Neural cell (in vitro differentiated cells): ENCODE measurements at regions not wholly inside any gene's neighbourhood (a gene's known extent, or its start where the extent isn't known, plus 50 kb on each side); places are given as distances from the start of the nearest gene placed in this dataset.

Source experiments
- H2AFZ ChIP-seq: fragments of 200-600, 300-800 bp; sonication (generic), shearing (Covaris generic); 2 replicates; pipeline ENCODE4 v1.6.0; 2014; ENCODE audit warnings: low read depth, mild to moderate bottlenecking, antibody characterized with exemption, low read length, moderate library complexity
- H3F3A ChIP-seq: fragments of 200-600 bp; shearing (Covaris generic); 2 replicates; pipeline ENCODE4 v1.6.1; 2016; ENCODE audit warnings: mild to moderate bottlenecking, moderate library complexity, mixed read lengths, antibody characterized with exemption, low read length; ENCODE audit not compliant: insufficient read depth, poor library complexity, severe bottlenecking
- H3K27ac ChIP-seq: fragments of 200-600, 300-800 bp; sonication (generic), shearing (Covaris generic); 2 replicates; pipeline ENCODE4 v1.5.1; 2014; ENCODE audit warnings: mild to moderate bottlenecking, low read length, moderate library complexity
- H3K27me3 ChIP-seq: fragments of 300-800, 200-600 bp; sonication (generic), shearing (Covaris generic); 2 replicates; pipeline ENCODE4 v1.6.0; 2014; ENCODE audit warnings: mild to moderate bottlenecking, low read depth, low read length, moderate library complexity; ENCODE audit not compliant: insufficient read depth
- H3K36me3 ChIP-seq: fragments of 300-800, 200-600 bp; sonication (generic), shearing (Covaris generic); 2 replicates; pipeline ENCODE4 v1.5.1; 2014; ENCODE audit warnings: mild to moderate bottlenecking, antibody characterized with exemption, low read length, moderate library complexity; ENCODE audit not compliant: insufficient read depth
- H3K4me2 ChIP-seq: fragments of 300-800, 200-600 bp; sonication (generic), shearing (Covaris generic); 2 replicates; pipeline ENCODE4 v1.6.0; 2014; ENCODE audit warnings: mild to moderate bottlenecking, low read length
- H3K4me3 ChIP-seq: fragments of 300-800, 200-600 bp; sonication (generic), shearing (Covaris generic); 2 replicates; pipeline ENCODE4 v1.5.1; 2014; ENCODE audit warnings: mild to moderate bottlenecking, low read length, moderate library complexity
- H3K79me2 ChIP-seq: fragments of 200-600 bp; shearing (Covaris generic); replicated peaks from 2 replicates; pipeline ENCODE4 v1.6.0; 2014; ENCODE audit warnings: mild to moderate bottlenecking, low read length, moderate library complexity; ENCODE audit not compliant: insufficient read depth
- H3K9ac ChIP-seq: fragments of 300-800, 200-600 bp; sonication (generic), shearing (Covaris generic); 2 replicates; pipeline ENCODE4 v1.6.1; 2016; ENCODE audit warnings: mild to moderate bottlenecking, low read length, mixed read lengths
- H3K9me2 ChIP-seq: fragments of 200-600 bp; shearing (Covaris generic); 2 replicates; pipeline ENCODE4 v1.6.1; 2016; ENCODE audit warnings: mild to moderate bottlenecking, low read length, mixed read lengths; ENCODE audit not compliant: insufficient read depth
- H3K9me3 ChIP-seq: fragments of 200-600, 300-800 bp; sonication (generic), shearing (Covaris generic); 2 replicates; pipeline ENCODE4 v1.6.1; 2016; ENCODE audit warnings: mild to moderate bottlenecking, mixed run types, low read length, moderate library complexity, mixed read lengths
- H4K20me1 ChIP-seq: fragments of 200-600 bp; shearing (Covaris generic); 2 replicates; pipeline ENCODE4 v1.6.1; 2016; ENCODE audit warnings: mild to moderate bottlenecking, mixed run types; ENCODE audit not compliant: insufficient read depth
- EP300 ChIP-seq: fragments of 450-650 bp; conservative IDR thresholded peaks from 2 replicates; pipeline ENCODE4 v1.6.1; 2014; ENCODE audit warnings: antibody characterized with exemption, mild to moderate bottlenecking, moderate library complexity; ENCODE audit not compliant: poor library complexity, severe bottlenecking
- EZH2 ChIP-seq: fragments of 200-600, 300-800 bp; shearing (Covaris generic), sonication (generic); IDR thresholded peaks from 2 replicates; pipeline ENCODE4 v1.6.1; 2014; ENCODE audit warnings: antibody characterized with exemption, low read length, borderline replicate concordance, mild to moderate bottlenecking; ENCODE audit not compliant: insufficient read depth, poor library complexity, severe bottlenecking
- MXI1 ChIP-seq: fragments of 450-650 bp; conservative IDR thresholded peaks from 2 replicates; pipeline ENCODE4 v1.6.1; 2014; ENCODE audit warnings: antibody characterized with exemption, mild to moderate bottlenecking; ENCODE audit not compliant: poor library complexity, severe bottlenecking
- RAD21 ChIP-seq: fragments of 450-650 bp; conservative IDR thresholded peaks from 2 replicates; pipeline ENCODE4 v1.6.1; 2014; ENCODE audit warnings: antibody characterized with exemption, mild to moderate bottlenecking, moderate library complexity
- SMC3 ChIP-seq: fragments of 450-650 bp; conservative IDR thresholded peaks from 2 replicates; pipeline ENCODE4 v1.6.1; 2014; ENCODE audit warnings: antibody characterized with exemption, mild to moderate bottlenecking, moderate library complexity; ENCODE audit not compliant: poor library complexity
- TF ChIP-seq, protein P1 (sequence below): fragments of 450-650 bp; IDR thresholded peaks from 2 replicates; pipeline ENCODE4 v1.5.1; 2014; ENCODE audit warnings: antibody characterized with exemption, mild to moderate bottlenecking, moderate library complexity; ENCODE audit not compliant: poor library complexity, severe bottlenecking
- TF ChIP-seq, protein P2 (sequence below): IDR thresholded peaks from 2 replicates; pipeline ENCODE4 v1.6.1; 2012; ENCODE audit warnings: borderline replicate concordance

DNA sequence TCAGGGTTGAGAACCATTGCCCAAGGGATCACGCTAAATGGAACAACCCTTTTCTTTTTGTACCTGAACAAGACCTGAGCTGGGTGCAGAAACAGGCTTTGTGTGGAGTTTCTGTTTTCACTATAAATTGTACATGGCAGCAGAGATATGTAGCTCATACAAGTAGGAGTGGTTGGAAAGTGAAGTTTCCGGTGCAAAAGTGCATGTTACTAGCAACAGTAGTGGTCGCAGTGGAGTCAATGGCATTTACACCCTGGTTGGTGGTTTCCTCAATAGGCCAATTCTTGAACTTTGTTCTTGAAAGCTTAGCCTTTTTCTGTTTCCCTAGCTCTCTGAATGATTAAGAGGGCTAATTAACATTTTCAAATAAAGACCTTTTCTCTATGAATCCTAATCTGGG is 170.7 kb downstream of the NEBL start:
- Histone ChIP-seq H3K9me3 (peaks cover under 1% of the 10 kb centered on the region), H3K9me2 (no peaks in the 10 kb centered on the region), H3K79me2 (no peaks in the 10 kb centered on the region), H3K4me3 (no peak overlapping the region), H3F3A (no peaks in the 10 kb centered on the region), H4K20me1 (no peaks in the 10 kb centered on the region), H3K36me3 (no peaks in the 10 kb centered on the region), H2AFZ (no peak overlapping the region), H3K4me2 (no peak overlapping the region), H3K9ac (no peak overlapping the region), H3K27ac (no peak overlapping the region), H3K27me3 (no peaks in the 10 kb centered on the region)
- no peak for TF ChIP-seq EZH2
- TF ChIP-seq, protein P1, sequence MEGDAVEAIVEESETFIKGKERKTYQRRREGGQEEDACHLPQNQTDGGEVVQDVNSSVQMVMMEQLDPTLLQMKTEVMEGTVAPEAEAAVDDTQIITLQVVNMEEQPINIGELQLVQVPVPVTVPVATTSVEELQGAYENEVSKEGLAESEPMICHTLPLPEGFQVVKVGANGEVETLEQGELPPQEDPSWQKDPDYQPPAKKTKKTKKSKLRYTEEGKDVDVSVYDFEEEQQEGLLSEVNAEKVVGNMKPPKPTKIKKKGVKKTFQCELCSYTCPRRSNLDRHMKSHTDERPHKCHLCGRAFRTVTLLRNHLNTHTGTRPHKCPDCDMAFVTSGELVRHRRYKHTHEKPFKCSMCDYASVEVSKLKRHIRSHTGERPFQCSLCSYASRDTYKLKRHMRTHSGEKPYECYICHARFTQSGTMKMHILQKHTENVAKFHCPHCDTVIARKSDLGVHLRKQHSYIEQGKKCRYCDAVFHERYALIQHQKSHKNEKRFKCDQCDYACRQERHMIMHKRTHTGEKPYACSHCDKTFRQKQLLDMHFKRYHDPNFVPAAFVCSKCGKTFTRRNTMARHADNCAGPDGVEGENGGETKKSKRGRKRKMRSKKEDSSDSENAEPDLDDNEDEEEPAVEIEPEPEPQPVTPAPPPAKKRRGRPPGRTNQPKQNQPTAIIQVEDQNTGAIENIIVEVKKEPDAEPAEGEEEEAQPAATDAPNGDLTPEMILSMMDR, result no peak
- no peak for TF ChIP-seq MXI1
- TF ChIP-seq, protein P2, sequence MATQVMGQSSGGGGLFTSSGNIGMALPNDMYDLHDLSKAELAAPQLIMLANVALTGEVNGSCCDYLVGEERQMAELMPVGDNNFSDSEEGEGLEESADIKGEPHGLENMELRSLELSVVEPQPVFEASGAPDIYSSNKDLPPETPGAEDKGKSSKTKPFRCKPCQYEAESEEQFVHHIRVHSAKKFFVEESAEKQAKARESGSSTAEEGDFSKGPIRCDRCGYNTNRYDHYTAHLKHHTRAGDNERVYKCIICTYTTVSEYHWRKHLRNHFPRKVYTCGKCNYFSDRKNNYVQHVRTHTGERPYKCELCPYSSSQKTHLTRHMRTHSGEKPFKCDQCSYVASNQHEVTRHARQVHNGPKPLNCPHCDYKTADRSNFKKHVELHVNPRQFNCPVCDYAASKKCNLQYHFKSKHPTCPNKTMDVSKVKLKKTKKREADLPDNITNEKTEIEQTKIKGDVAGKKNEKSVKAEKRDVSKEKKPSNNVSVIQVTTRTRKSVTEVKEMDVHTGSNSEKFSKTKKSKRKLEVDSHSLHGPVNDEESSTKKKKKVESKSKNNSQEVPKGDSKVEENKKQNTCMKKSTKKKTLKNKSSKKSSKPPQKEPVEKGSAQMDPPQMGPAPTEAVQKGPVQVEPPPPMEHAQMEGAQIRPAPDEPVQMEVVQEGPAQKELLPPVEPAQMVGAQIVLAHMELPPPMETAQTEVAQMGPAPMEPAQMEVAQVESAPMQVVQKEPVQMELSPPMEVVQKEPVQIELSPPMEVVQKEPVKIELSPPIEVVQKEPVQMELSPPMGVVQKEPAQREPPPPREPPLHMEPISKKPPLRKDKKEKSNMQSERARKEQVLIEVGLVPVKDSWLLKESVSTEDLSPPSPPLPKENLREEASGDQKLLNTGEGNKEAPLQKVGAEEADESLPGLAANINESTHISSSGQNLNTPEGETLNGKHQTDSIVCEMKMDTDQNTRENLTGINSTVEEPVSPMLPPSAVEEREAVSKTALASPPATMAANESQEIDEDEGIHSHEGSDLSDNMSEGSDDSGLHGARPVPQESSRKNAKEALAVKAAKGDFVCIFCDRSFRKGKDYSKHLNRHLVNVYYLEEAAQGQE, result no peak
- no peak for TF ChIP-seq SMC3

DNA sequence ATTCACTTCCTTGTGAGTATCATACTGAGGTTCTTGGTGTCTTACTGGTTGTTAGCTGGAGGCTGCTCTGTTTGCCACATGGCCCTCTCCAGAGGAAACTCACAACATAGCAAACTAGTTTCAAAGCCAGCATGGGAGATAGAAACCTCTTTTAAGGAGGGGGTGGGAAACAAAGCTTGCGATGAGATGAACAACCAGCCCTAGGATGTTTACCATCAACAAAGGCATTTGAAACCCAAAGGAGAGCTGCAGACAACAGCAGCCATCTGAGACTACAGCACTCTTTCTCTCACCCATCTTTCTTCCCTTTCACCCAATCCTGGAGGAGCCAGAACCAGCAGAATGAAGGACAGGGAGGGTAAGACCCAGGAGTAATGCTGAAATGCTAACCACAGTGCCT is 182.1 kb downstream of the NEBL start:
- no peaks in the 10 kb centered on the region for H3K9me3 ChIP-seq
- no peaks in the 10 kb centered on the region for H4K20me1 ChIP-seq
- H3K79me2 ChIP-seq, result no peaks in the 10 kb centered on the region
- no peak overlapping the region for H3K9ac ChIP-seq
- H3K4me3 ChIP-seq, result no peak overlapping the region
- TF ChIP-seq, protein P2, result no peak
- TF ChIP-seq SMC3, result no peak
- TF ChIP-seq, protein P1, result no peak
- TF ChIP-seq RAD21, result no peak
- TF ChIP-seq EP300, result no peak
- TF ChIP-seq MXI1, result no peak
- no peak for TF ChIP-seq EZH2
- no peaks in the 10 kb centered on the region for H3K9me2 ChIP-seq
- no peak overlapping the region for H3K27ac ChIP-seq
- no peaks in the 10 kb centered on the region for H3K36me3 ChIP-seq
- no peak overlapping the region for H3K4me2 ChIP-seq
- H3K27me3 ChIP-seq, result no peaks in the 10 kb centered on the region
- no peak overlapping the region for H2AFZ ChIP-seq
- no peaks in the 10 kb centered on the region for H3F3A ChIP-seq
